ENCODE measurements at regions not wholly inside any gene's neighbourhood (a gene's known extent, or its start where the extent isn't known, plus 50 kb on each side); places are given as distances from the start of the nearest gene placed in this dataset.

DNA sequence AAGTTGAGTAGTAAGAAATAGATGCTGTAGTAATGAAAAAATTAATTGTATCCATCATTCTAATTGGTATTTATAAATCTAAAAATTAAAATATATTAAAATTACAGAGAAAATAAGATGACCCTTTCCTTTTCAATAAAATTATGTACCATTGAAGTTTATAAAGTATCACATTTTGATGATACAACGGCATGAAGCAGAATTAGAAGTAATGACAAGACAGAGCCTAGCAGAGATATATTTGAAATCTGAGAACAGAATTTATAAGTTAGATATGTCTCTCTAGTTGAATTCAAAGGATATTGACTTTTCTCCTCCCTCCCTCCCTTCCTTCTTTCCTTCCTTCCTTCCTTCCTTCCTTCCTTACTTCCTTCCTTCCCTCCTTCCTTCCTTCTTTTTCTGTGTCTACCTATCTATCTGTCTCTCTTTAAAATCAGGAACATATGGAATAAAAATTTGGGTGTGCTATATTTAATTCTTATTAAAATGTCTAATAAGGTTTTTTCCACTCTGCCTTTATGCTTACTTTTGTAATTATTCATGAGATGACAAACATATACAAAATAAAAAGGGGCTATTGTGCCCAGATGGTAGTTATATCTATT, 258.5 kb upstream of the CD180 start:
- no peak overlapping the region for H3K56ac ChIP-seq (ENCODE audit: insufficient read length, low read depth, low read length)
- no peaks in the 10 kb centered on the region for H3K79me2 ChIP-seq (ENCODE audit: insufficient read depth, low read length)
- no peak overlapping the region for H3K4me2 ChIP-seq (ENCODE audit: insufficient read depth, insufficient read length, low read length)
- H4K91ac ChIP-seq (ENCODE audit: insufficient read length, low read depth, low read length), result no peak overlapping the region
- no peak overlapping the region for H3K23ac ChIP-seq (ENCODE audit: insufficient read length, low read depth, low read length)
- TF ChIP-seq, protein P1, sequence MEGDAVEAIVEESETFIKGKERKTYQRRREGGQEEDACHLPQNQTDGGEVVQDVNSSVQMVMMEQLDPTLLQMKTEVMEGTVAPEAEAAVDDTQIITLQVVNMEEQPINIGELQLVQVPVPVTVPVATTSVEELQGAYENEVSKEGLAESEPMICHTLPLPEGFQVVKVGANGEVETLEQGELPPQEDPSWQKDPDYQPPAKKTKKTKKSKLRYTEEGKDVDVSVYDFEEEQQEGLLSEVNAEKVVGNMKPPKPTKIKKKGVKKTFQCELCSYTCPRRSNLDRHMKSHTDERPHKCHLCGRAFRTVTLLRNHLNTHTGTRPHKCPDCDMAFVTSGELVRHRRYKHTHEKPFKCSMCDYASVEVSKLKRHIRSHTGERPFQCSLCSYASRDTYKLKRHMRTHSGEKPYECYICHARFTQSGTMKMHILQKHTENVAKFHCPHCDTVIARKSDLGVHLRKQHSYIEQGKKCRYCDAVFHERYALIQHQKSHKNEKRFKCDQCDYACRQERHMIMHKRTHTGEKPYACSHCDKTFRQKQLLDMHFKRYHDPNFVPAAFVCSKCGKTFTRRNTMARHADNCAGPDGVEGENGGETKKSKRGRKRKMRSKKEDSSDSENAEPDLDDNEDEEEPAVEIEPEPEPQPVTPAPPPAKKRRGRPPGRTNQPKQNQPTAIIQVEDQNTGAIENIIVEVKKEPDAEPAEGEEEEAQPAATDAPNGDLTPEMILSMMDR (conservative IDR thresholded peaks at IDR 0.05), result no peak
- H4K5ac ChIP-seq (ENCODE audit: insufficient read length, low read depth, low read length), result no peak overlapping the region
- Mint-ChIP-seq H3K27ac (no peak overlapping the region), H3K4me1 (no peaks in the 10 kb centered on the region), H3K4me3 (no peak overlapping the region), H3K27me3 (ENCODE audit: low read depth) (no peaks in the 10 kb centered on the region), H3K9me3 (no peaks in the 10 kb centered on the region), H3K36me3 (ENCODE audit: insufficient read depth in 1 of 3, low read depth in 3 of 3) (no peaks in the 10 kb centered on the region)
- WGBS (ENCODE audit: extremely low coverage, insufficient read length, low lambda C conversion rate), result no CpG with 5 or more reads among the region's 1 CpG
- no peak overlapping the region for H2AK5ac ChIP-seq (ENCODE audit: insufficient read length, low read length)
- H2BK20ac ChIP-seq (ENCODE audit: low read depth, low read length, poor library complexity, severe bottlenecking), result no peak overlapping the region
- H4K8ac ChIP-seq (replicated peaks; ENCODE audit: insufficient read length, low read depth, low read length), result no peak overlapping the region
- no peak for DNase-seq
- no peak overlapping the region for H2AFZ ChIP-seq (ENCODE audit: low read length)
- H3K14ac ChIP-seq (ENCODE audit: insufficient read depth, low read length), result no peak overlapping the region
- no peaks in the 10 kb centered on the region for H3K23me2 ChIP-seq (ENCODE audit: insufficient read length, low read depth, low read length, poor library complexity, severe bottlenecking)
- H3K9me3 ChIP-seq (ENCODE audit: control insufficient read depth, low read depth, low read length), result no peaks in the 10 kb centered on the region
- H3T11ph ChIP-seq (ENCODE audit: low read length), result no peak overlapping the region
- no peaks in the 10 kb centered on the region for H3K79me1 ChIP-seq (ENCODE audit: insufficient read depth, low read depth, low read length, poor library complexity, severe bottlenecking)
- H3K18ac ChIP-seq (ENCODE audit: insufficient read length, low read depth, low read length), result no peak overlapping the region
- H3K9ac ChIP-seq (ENCODE audit: extremely low read depth, insufficient read length, low read length), result no peak overlapping the region
- H3K27ac ChIP-seq (ENCODE audit: insufficient read length, low read depth, low read length), result no peak overlapping the region
- no peak overlapping the region for H2BK15ac ChIP-seq (ENCODE audit: low read depth, low read length)
- no peaks in the 10 kb centered on the region for H3K4me1 ChIP-seq (ENCODE audit: insufficient read depth, low read length)
- H4K20me1 ChIP-seq (ENCODE audit: control insufficient read depth, insufficient read depth, insufficient read length), result no peaks in the 10 kb centered on the region
- no peaks in the 10 kb centered on the region for H3K27me3 ChIP-seq (ENCODE audit: insufficient read depth, low read length)
- H2BK120ac ChIP-seq (ENCODE audit: low read depth, low read length, poor library complexity, severe bottlenecking), result no peak overlapping the region
- H2BK12ac ChIP-seq (ENCODE audit: insufficient read length, low read depth, low read length), result no peak overlapping the region
- no peak overlapping the region for H2BK5ac ChIP-seq (ENCODE audit: insufficient read length, low read length)
- H3K4ac ChIP-seq (ENCODE audit: low read depth, low read length), result no peak overlapping the region
